Esophagus squamous epithelium (tissue), 5 donors: ENCODE measurements at regions not wholly inside any gene's neighbourhood (a gene's known extent, or its start where the extent isn't known, plus 50 kb on each side); places are given as distances from the start of the nearest gene placed in this dataset.
"Not testable (repeated sequence)": the region's sequence is repeated elsewhere in the genome, so short reads cannot be mapped to it uniquely, and the experiment has no call there.

Experiments used
- DNase-seq: peaks from one replicate; lab custom pipeline; 2025; lab: John Stamatoyannopoulos, UW
- H3K27ac ChIP-seq, 4 donors: fragments of 200-600 bp; sonication (generic); one replicate each; pipeline ENCODE4 v1.5.1; 2016 to 2019; ENCODE audit warnings: mild to moderate bottlenecking in 1 of 4
- H3K27me3 ChIP-seq, 4 donors: fragments of 200-600 bp; sonication (generic); 1 replicate in 3 of 4; 2 replicates in 1 of 4; pipeline versions ENCODE4 v1.5.1 to v1.6.0; 2017 to 2021; ENCODE audit warnings: antibody characterized with exemption in 1 of 4
- H3K36me3 ChIP-seq, 3 donors: fragments of 200-600 bp; sonication (generic); one replicate each; pipeline ENCODE4 v1.5.1; 2016 to 2019
- H3K4me1 ChIP-seq, 3 donors: fragments of 200-600 bp; sonication (generic); one replicate each; pipeline ENCODE4 v1.5.1; 2017 to 2019
- H3K4me3 ChIP-seq, 4 donors: fragments of 200-600 bp; sonication (generic); 1 replicate in 3 of 4; 2 replicates in 1 of 4; pipeline ENCODE4 v1.5.1; 2016 to 2019; ENCODE audit warnings: mild to moderate bottlenecking in 2 of 4, moderate library complexity in 1 of 4
- H3K9me3 ChIP-seq, 3 donors: fragments of 200-600 bp; sonication (generic); one replicate each; pipeline ENCODE4 v1.5.1; 2016 to 2019
- CTCF ChIP-seq, 6 experiments: fragments of 450-650 bp in 4 of 6; fragments of 200-600 bp in 2 of 6; sonication (generic) in 2 of 6; IDR thresholded peaks; one replicate each; pipeline ENCODE4 v1.5.1; 2016 to 2019; ENCODE audit warnings: antibody characterized with exemption in 6 of 6, mild to moderate bottlenecking in 4 of 6, moderate library complexity in 4 of 6
- POLR2A ChIP-seq, 4 donors: fragments of 450-650 bp; IDR thresholded peaks; one replicate each; pipeline ENCODE4 v1.6.1; 2017; ENCODE audit warnings: antibody characterized with exemption in 4 of 4, mild to moderate bottlenecking in 4 of 4, moderate library complexity in 3 of 4
- WGBS, 2 donors: methylation state at CpG; one replicate each; pipeline ENCODE4 v1.1.5; 2018; 5-methylcytosine and 5-hydroxymethylcytosine counted together
- intact Hi-C: fragments of 100-400 bp; cut with DNase I; formaldehyde crosslinking; loops from one replicate; pipeline ENCODE4 v1.15.0; 2022
- donor health status: DM: yes; HTN: yes; CAD: no.

GRCh38 chr1:37362594-37363385 lies 111.6 kb upstream of the ZC3H12A start:
- Histone ChIP-seq H3K4me3 (no peak overlapping the region), H3K9me3 (no peaks in the 10 kb centered on the region), H3K36me3 (no peaks in the 10 kb centered on the region), H3K27ac (no peak overlapping the region), H3K4me1 (no peaks in the 10 kb centered on the region), H3K27me3 (peaks cover 0 to 82% (median 0%) of the 10 kb centered on the region in 4 donors)
- intact Hi-C loops, result no loop called here
- DNase-seq, result no peak
- TF ChIP-seq POLR2A (IDR thresholded peaks at IDR 0.05) (no peak), CTCF (IDR thresholded peaks at IDR 0.05) (no peak)
- WGBS, 2 donors, result 14 to 19% methylated on average over 9 to 10 of the region's 11 CpGs

- no peak for DNase-seq
- TF ChIP-seq CTCF (IDR thresholded peaks at IDR 0.05) (no peak), POLR2A (IDR thresholded peaks at IDR 0.05) (no peak)
These were observed 110.8 kb upstream of the ZC3H12A start for GRCh38 chr1:37363535-37363934.

GRCh38 chr1:37368665-37369315 lies 105.6 kb upstream of the ZC3H12A start:
- H3K27ac ChIP-seq, H3K9me3 ChIP-seq, H3K36me3 ChIP-seq, H3K4me1 ChIP-seq, intact Hi-C loops, DNase-seq, H3K4me3 ChIP-seq: not testable (repeated sequence)
- H3K27me3 ChIP-seq, result peaks cover 0 to 38% (median 0%) of the 10 kb centered on the region in 4 donors
- WGBS, 2 donors, result 40 to 67% methylated on average over 2 to 3 of the region's 3 CpGs

More at GRCh38 chr1:37363535-37363934, 110.8 kb upstream of the ZC3H12A start:
- 44 to 55% methylated on average over 4 of the region's 4 CpGs for WGBS, 2 donors
- Histone ChIP-seq H3K36me3 (no peaks in the 10 kb centered on the region), H3K9me3 (no peaks in the 10 kb centered on the region), H3K27ac (no peak overlapping the region), H3K27me3 (peaks cover 0 to 76% (median 0%) of the 10 kb centered on the region in 4 donors), H3K4me3 (no peak overlapping the region), H3K4me1 (no peaks in the 10 kb centered on the region)
- intact Hi-C loops, result no loop called here

GRCh38 chr1:37372302-37372701 lies 102.1 kb upstream of the ZC3H12A start:
- Histone ChIP-seq H3K27me3 (peaks cover 0 to 12% (median 0%) of the 10 kb centered on the region in 4 donors), H3K4me3 (no peak overlapping the region), H3K9me3 (no peaks in the 10 kb centered on the region), H3K27ac (no peak overlapping the region), H3K4me1 (no peaks in the 10 kb centered on the region), H3K36me3 (no peaks in the 10 kb centered on the region)
- intact Hi-C loops, result no loop called here
- DNase-seq, result no peak
- TF ChIP-seq CTCF (IDR thresholded peaks at IDR 0.05) (no peak), POLR2A (IDR thresholded peaks at IDR 0.05) (no peak)
- WGBS, 2 donors, result 52 to 100% methylated on average over 1 to 2 of the region's 2 CpGs

GRCh38 chr1:37372711-37373110 lies 101.7 kb upstream of the ZC3H12A start:
- Histone ChIP-seq H3K4me3 (no peak overlapping the region), H3K27ac (no peak overlapping the region), H3K4me1 (no peaks in the 10 kb centered on the region), H3K9me3 (no peaks in the 10 kb centered on the region), H3K36me3 (no peaks in the 10 kb centered on the region), H3K27me3 (peaks cover 0 to 12% (median 0%) of the 10 kb centered on the region in 4 donors)
- 71 to 82% methylated on average over 10 to 13 of the region's 13 CpGs for WGBS, 2 donors
- TF ChIP-seq POLR2A (IDR thresholded peaks at IDR 0.05) (no peak), CTCF (IDR thresholded peaks at IDR 0.05) (no peak)
- DNase-seq, result no peak
- intact Hi-C loops, result no loop called here
